ENCODE measurements at regions not wholly inside any gene's neighbourhood (a gene's known extent, or its start where the extent isn't known, plus 50 kb on each side); places are given as distances from the start of the nearest gene placed in this dataset.

DNA sequence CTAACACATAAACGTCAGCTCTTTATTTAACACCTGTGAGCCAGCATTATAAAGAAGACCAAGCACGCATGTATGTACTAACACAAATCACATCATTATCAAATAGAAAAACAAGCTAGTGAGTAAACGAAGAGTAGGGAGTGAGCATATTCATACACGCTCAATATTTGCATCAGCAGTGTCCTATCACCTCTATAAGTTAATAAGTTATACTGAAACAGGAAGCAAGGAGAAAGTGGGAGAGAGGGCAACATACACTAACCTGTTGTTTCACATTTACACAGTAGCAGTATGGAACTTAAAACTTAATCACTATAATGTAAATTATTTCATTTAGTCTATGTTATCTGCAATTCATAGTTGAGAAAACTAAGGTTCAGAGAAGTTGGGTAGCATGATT, 321.5 kb upstream of the TANK start:
- TF ChIP-seq, protein P1, sequence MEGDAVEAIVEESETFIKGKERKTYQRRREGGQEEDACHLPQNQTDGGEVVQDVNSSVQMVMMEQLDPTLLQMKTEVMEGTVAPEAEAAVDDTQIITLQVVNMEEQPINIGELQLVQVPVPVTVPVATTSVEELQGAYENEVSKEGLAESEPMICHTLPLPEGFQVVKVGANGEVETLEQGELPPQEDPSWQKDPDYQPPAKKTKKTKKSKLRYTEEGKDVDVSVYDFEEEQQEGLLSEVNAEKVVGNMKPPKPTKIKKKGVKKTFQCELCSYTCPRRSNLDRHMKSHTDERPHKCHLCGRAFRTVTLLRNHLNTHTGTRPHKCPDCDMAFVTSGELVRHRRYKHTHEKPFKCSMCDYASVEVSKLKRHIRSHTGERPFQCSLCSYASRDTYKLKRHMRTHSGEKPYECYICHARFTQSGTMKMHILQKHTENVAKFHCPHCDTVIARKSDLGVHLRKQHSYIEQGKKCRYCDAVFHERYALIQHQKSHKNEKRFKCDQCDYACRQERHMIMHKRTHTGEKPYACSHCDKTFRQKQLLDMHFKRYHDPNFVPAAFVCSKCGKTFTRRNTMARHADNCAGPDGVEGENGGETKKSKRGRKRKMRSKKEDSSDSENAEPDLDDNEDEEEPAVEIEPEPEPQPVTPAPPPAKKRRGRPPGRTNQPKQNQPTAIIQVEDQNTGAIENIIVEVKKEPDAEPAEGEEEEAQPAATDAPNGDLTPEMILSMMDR (IDR thresholded peaks at IDR 0.05; ENCODE audit: low read length, missing control alignments) = no peak
- DNase-seq (ENCODE audit: low read depth) = no peak
- H3K4me3 ChIP-seq (replicated peaks; ENCODE audit: low read depth, low read length) = no peak overlapping the region

DNA sequence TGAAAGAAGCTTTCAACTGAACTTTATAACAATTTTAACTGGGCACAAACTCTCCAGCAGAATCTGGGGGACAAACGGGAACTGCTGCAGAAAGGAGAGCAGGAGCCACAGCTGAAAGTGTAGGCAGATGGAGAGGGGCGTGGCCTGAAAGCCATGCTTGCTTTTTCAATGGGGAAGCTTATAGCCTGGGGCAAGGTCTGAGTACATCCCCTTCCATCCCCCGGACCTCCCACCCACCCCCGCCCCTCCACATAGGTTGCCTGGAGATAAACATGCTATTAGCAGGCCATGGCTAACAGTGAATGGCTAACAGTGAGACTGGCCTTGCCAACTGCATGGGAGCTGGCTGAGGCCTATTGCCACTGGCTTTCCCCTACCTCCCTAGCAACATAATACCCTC, 317.9 kb upstream of the TANK start:
- H3K4me3 ChIP-seq (replicated peaks; ENCODE audit: low read depth, low read length) = no peak overlapping the region
- TF ChIP-seq, protein P1 (IDR thresholded peaks at IDR 0.05; ENCODE audit: low read length, missing control alignments) = no peak
- DNase-seq (ENCODE audit: low read depth) = no peak

DNA sequence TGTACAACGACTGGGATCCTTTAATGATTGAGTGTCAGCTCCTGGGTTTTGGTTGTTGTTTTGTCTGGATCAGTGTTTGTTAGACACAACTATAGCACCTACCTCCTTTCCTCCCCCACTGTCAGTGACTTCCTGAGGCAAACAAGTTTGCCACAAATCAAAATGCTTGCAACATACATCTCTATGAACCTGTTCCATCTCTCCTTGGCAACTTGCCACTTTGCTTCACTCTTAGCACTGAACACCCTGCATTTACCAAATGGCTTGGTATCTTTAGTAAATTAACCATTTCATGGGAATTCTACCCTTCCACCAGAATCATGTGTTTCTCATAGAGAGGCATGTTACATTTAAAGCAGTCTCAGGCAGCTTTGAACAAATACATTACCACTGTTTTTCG, 301.1 kb upstream of the TANK start:
- TF ChIP-seq, protein P1 (IDR thresholded peaks at IDR 0.05; ENCODE audit: low read length, missing control alignments) = no peak

GRCh38 chr2:160862226-160862625, 298.0 kb upstream of the TANK start:
- DNase-seq (ENCODE audit: low read depth) = no peak
- no peak overlapping the region for H3K4me3 ChIP-seq (replicated peaks; ENCODE audit: low read depth, low read length)
- TF ChIP-seq, protein P1 (IDR thresholded peaks at IDR 0.05; ENCODE audit: low read length, missing control alignments) = no peak

More for the DNA sequence above, 301.1 kb upstream of the TANK start:
- no peak overlapping the region for H3K4me3 ChIP-seq (replicated peaks; ENCODE audit: low read depth, low read length)
- peak; percentile 46 for DNase-seq (ENCODE audit: low read depth)

GRCh38 chr2:160868891-160869290, 291.3 kb upstream of the TANK start:
- DNase-seq (ENCODE audit: low read depth) = peak; percentile 29
- TF ChIP-seq, protein P1 (IDR thresholded peaks at IDR 0.05; ENCODE audit: low read length, missing control alignments) = no peak
- no peak overlapping the region for H3K4me3 ChIP-seq (replicated peaks; ENCODE audit: low read depth, low read length)

DNA sequence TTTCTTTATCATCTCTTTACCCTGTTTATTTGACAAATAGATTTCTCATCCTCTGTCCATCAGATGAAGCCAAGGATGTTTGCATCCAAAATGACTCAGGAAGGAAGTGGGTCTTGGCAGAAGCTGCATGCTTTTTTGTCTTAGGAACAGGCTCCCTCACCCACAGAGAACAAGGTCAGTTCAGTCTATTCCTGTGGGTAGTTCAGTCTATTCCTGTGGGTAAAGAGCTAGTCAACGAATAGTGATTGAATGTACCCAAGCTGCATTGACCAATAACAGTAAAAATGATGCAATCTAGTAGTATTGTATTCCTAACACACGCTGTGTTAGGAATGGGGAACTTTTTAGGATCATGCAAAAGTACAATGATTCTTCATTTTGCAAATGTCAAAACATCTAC, 290.8 kb upstream of the TANK start:
- no peak overlapping the region for H3K4me3 ChIP-seq (replicated peaks; ENCODE audit: low read depth, low read length)
- peak; percentile 94 for DNase-seq (ENCODE audit: low read depth)
- TF ChIP-seq, protein P1 (IDR thresholded peaks at IDR 0.05; ENCODE audit: low read length, missing control alignments) = no peak

DNA sequence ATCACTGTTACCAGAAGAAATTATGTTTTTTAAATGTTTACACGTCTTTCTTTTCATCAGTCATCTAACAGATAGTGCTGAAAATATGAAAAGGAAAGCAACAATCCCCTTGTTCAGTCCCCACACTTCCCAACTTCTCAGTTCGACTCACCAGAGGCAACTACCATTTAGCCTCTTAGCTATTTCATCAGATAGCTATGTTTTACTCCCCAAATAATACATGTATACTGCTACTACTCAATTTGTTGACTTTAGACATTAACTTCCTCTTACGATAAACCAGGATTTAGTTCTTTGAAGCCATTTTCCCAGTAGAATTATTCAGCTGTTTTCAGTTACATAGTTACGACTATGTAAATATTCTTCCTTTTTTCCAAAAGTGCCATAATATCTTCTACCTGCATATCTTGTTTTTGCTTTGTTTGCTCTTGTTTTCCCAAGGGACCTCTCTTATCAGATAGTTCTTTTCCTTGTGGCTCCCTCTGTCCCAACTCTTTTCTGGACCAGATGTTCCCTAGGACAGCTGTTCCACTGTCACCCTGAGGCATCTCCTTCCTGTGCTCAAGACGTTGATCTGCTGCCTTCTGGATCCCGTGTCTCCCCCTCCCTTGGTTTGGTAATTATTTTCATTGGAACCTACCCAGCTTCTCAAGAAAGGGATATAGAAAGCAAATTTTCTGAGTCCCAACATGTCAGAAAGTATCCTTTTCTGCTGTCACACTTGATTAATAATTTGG, 289.3 kb upstream of the TANK start:
- TF ChIP-seq, protein P1 (IDR thresholded peaks at IDR 0.05; ENCODE audit: low read length, missing control alignments) = no peak
- DNase-seq (ENCODE audit: low read depth) = peak; percentile 52
- no peak overlapping the region for H3K4me3 ChIP-seq (replicated peaks; ENCODE audit: low read depth, low read length)

Data from fibroblast of pulmonary artery (primary cell).